Natural killer cell (primary cell): ENCODE measurements at regions not wholly inside any gene's neighbourhood (a gene's known extent, or its start where the extent isn't known, plus 50 kb on each side); places are given as distances from the start of the nearest gene placed in this dataset.

ENCODE experiments used
- ATAC-seq, 3 donors: fragments of 150-1000 bp in 2 of 3; fragments of 200-7000 bp in 1 of 3; cut with Tn5 transposase; 1 replicate in 1 of 3; 2 replicates in 2 of 3; pipeline ENCODE4 v1.10.0; 2021; ENCODE audit warnings: mild to moderate bottlenecking in 2 of 3, moderate library complexity in 2 of 3
- DNase-seq, 2 donors: peaks; one replicate each; pipeline versions ENCODE4 v3.0.0 to v3.0.0-alpha.2; 2013 to 2021; ENCODE audit warnings: mixed read lengths in 1 of 2
- H3K27ac ChIP-seq: one replicate; pipeline ENCODE4 v1.5.1; 2013; ENCODE audit warnings: mild to moderate bottlenecking, low read length
- H3K27me3 ChIP-seq: one replicate; pipeline ENCODE4 v1.6.1; 2013; ENCODE audit warnings: low read length; ENCODE audit not compliant: control insufficient read depth, insufficient read depth
- H3K36me3 ChIP-seq: one replicate; pipeline ENCODE4 v1.6.1; 2013; ENCODE audit warnings: low read length; ENCODE audit not compliant: control insufficient read depth, insufficient read depth
- H3K4me1 ChIP-seq: one replicate; pipeline ENCODE4 v1.6.1; 2013; ENCODE audit warnings: low read length; ENCODE audit not compliant: control insufficient read depth, insufficient read depth
- H3K4me3 ChIP-seq: one replicate; pipeline ENCODE4 v1.5.1; 2013; ENCODE audit warnings: low read length
- H3K9me3 ChIP-seq: one replicate; pipeline ENCODE4 v1.6.1; 2013; ENCODE audit warnings: low read length; ENCODE audit not compliant: control insufficient read depth, insufficient read depth
- H3K27ac Mint-ChIP-seq, 2 donors: one replicate each; pipeline ENCODE4 v1.8.0; 2022; ENCODE audit warnings: mild to moderate bottlenecking in 2 of 2, mixed read lengths in 2 of 2, moderate library complexity in 1 of 2
- H3K27me3 Mint-ChIP-seq, 2 donors: one replicate each; pipeline ENCODE4 v1.8.0; 2022; ENCODE audit warnings: low read depth in 2 of 2, mixed read lengths in 2 of 2
- H3K36me3 Mint-ChIP-seq: one replicate; pipeline ENCODE4 v1.8.0; 2022; ENCODE audit warnings: mixed read lengths
- H3K4me1 Mint-ChIP-seq, 2 donors: one replicate each; pipeline ENCODE4 v1.8.0; 2022; ENCODE audit warnings: mixed read lengths in 2 of 2
- H3K4me3 Mint-ChIP-seq: one replicate; pipeline ENCODE4 v1.8.0; 2022; ENCODE audit warnings: mild to moderate bottlenecking, moderate library complexity, mixed read lengths
- H3K9me3 Mint-ChIP-seq, 2 donors: one replicate each; pipeline ENCODE4 v1.8.0; 2022; ENCODE audit warnings: mixed read lengths in 2 of 2
- CTCF ChIP-seq: fragments of 200-600 bp; IDR thresholded peaks from one replicate; pipeline ENCODE4 v1.8.0; 2022; ENCODE audit warnings: antibody characterized with exemption
- WGBS: methylation state at CpG from one replicate; pipeline ENCODE4 v1.1.7; 2013; ENCODE audit warnings: missing lambda C conversion rate; ENCODE audit not compliant: insufficient coverage; 5-methylcytosine and 5-hydroxymethylcytosine counted together
- intact Hi-C: fragments of 100-400 bp; cut with micrococcal nuclease; formaldehyde crosslinking; loops from one replicate; pipeline ENCODE4 v1.14.2; 2022

- no peaks in the 10 kb centered on the region for H3K36me3 ChIP-seq
- ATAC-seq (no peak), DNase-seq (no peak)
- no peak overlapping the region for H3K4me3 ChIP-seq
- Mint-ChIP-seq H3K27me3 (no peaks in the 10 kb centered on the region), H3K4me1 (no peaks in the 10 kb centered on the region), H3K27ac (no peak overlapping the region), H3K9me3 (peaks cover 15 to 22% of the 10 kb centered on the region in 2 donors), H3K4me3 (no peak overlapping the region), H3K36me3 (no peaks in the 10 kb centered on the region)
- TF ChIP-seq CTCF = no peak
- H3K4me1 ChIP-seq = no peaks in the 10 kb centered on the region
- H3K9me3 ChIP-seq = peaks cover 8% of the 10 kb centered on the region
- H3K27ac ChIP-seq = no peak overlapping the region
- WGBS = no CpG with 5 or more reads among the region's 1 CpG
- no peaks in the 10 kb centered on the region for H3K27me3 ChIP-seq
- intact Hi-C loops = no loop called here
These were observed 480.5 kb upstream of the FSTL5 start for GRCh38 chr4:162644346-162644745.

DNA sequence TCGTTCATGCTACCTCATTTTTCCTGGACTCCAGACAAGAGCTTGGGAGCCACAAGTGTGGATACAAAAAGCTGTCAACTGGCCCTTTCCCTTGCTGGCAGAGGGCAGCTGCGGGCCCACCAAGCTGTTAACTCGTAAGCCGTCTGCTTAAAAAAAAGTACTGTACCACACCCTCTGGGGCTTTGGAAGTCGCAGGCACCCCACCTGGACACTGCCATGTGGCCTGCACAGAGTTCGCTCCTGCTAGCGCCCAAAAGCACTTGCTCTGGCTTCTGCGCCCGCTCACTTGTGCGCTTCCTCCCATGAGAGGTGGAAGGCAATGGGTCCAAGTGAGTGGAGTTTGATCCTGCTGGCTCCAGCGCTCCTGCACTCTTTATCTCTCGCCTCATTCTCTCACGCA is 476.4 kb upstream of the FSTL5 start:
- no peak overlapping the region for H3K4me3 Mint-ChIP-seq
- Histone ChIP-seq H3K36me3 (no peaks in the 10 kb centered on the region), H3K9me3 (peaks cover 8% of the 10 kb centered on the region), H3K27ac (no peak overlapping the region), H3K27me3 (no peaks in the 10 kb centered on the region), H3K4me1 (no peaks in the 10 kb centered on the region), H3K4me3 (no peak overlapping the region)
- no peak for TF ChIP-seq CTCF
- peaks cover 15 to 18% of the 10 kb centered on the region in 2 donors for H3K9me3 Mint-ChIP-seq
- H3K27ac Mint-ChIP-seq = no peak overlapping the region
- H3K4me1 Mint-ChIP-seq = no peaks in the 10 kb centered on the region
- DNase-seq (no peak), ATAC-seq (no peak)
- intact Hi-C loops = no loop called here
- H3K36me3 Mint-ChIP-seq = no peaks in the 10 kb centered on the region
- H3K27me3 Mint-ChIP-seq = no peaks in the 10 kb centered on the region
- 93% methylated on average over 13 of the region's 13 CpGs for WGBS

- intact Hi-C loops = no loop called here
- DNase-seq (no peak), ATAC-seq (no peak)
- Histone ChIP-seq H3K4me3 (no peak overlapping the region), H3K27ac (no peak overlapping the region), H3K4me1 (no peaks in the 10 kb centered on the region), H3K36me3 (no peaks in the 10 kb centered on the region), H3K27me3 (no peaks in the 10 kb centered on the region), H3K9me3 (no peaks in the 10 kb centered on the region)
- H3K27me3 Mint-ChIP-seq = no peaks in the 10 kb centered on the region
- no CpG with 5 or more reads among the region's 2 CpGs for WGBS
- no peak overlapping the region for H3K27ac Mint-ChIP-seq
- peaks cover 10 to 17% of the 10 kb centered on the region in 2 donors for H3K9me3 Mint-ChIP-seq
- TF ChIP-seq CTCF = no peak
- no peaks in the 10 kb centered on the region for H3K36me3 Mint-ChIP-seq
- no peak overlapping the region for H3K4me3 Mint-ChIP-seq
- H3K4me1 Mint-ChIP-seq = no peaks in the 10 kb centered on the region
These were observed 470.6 kb upstream of the FSTL5 start for GRCh38 chr4:162634390-162634789.

GRCh38 chr4:162622664-162623063 is 458.9 kb upstream of the FSTL5 start:
- Histone ChIP-seq H3K4me1 (no peaks in the 10 kb centered on the region), H3K9me3 (peaks cover 4% of the 10 kb centered on the region), H3K36me3 (no peaks in the 10 kb centered on the region), H3K4me3 (no peak overlapping the region), H3K27ac (no peak overlapping the region), H3K27me3 (no peaks in the 10 kb centered on the region)
- Mint-ChIP-seq H3K4me3 (no peak overlapping the region), H3K27ac (no peak overlapping the region), H3K27me3 (no peaks in the 10 kb centered on the region), H3K36me3 (no peaks in the 10 kb centered on the region), H3K9me3 (peaks cover 12 to 14% of the 10 kb centered on the region in 2 donors), H3K4me1 (no peaks in the 10 kb centered on the region)
- DNase-seq (no peak), ATAC-seq (no peak)
- TF ChIP-seq CTCF = no peak
- intact Hi-C loops = no loop called here
- WGBS = 86% methylated on average over 2 of the region's 2 CpGs
